Caki2 (cell line): ENCODE measurements at regions not wholly inside any gene's neighbourhood (a gene's known extent, or its start where the extent isn't known, plus 50 kb on each side); places are given as distances from the start of the nearest gene placed in this dataset.

Experiments used
- DNase-seq: peaks from one replicate; pipeline ENCODE4 v3.0.0-alpha.2; 2015; ENCODE audit warnings: low read depth
- in situ Hi-C: cut with HindIII; loops from 2 replicates; pipeline ENCODE4 v1.10.0; 2016; ENCODE audit warnings: low sequenced_read_pairs, low pct_unique_long_range_greater_than_20kb, mixed read lengths

DNA sequence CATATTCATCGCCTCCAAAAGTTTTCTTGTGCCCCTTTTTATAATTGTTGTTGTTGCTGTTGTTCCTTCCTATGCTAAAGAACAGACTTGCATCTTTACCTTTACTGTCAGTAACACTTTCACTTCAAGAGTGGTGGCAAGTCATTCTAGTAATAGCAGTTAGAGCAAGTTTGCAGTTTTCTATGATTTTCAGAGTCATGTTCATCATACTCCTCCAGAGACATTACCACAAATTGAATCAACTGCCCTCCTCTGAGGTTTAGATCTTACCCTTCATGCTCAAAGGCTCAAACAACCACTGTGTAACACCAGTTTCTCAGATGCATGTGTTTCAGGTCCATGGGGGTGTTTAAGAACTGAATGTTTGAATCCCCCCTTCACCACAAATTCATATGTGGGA lies 763.4 kb downstream of the LRFN5 start:
- DNase-seq: no peak
- in situ Hi-C loops: no loop called here

DNA sequence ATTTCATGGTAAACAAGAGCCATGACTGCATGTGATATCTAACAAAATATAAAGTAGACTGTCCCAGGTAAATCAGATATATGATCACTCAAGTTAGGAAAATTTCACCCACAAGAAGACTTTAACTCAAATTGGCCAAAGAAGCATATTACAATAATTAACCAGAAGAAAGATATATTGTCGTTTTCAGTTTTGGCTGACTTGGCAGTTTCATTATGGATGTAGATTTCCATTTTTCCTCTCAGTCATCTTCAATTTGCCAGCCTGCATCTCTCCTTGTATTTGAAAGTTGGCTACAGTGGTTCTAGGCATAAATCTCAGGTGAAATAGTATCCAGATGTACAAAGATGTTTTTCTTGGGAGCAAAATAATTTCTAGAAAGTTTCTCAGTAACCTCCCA lies 761.6 kb downstream of the LRFN5 start:
- in situ Hi-C loops: no loop called here

DNA sequence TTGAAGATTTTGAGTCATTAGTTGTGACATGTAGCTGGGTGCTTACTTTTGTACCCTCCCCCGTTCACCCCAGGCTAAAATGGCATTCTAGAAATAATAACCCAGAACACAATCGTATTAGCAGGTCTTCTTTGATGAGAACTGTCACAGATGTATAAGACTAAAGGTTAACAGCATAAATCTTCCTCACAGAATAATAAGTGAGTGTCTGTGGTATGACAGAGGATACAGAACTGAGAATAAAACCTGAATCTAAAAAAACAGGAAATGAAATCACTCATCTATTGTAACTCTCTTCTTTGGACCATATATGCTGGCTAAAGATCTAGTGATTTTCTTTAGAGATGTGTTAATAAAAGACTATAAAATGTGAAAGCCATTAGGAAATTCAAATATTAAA lies 746.6 kb downstream of the LRFN5 start:
- no peak for DNase-seq
- in situ Hi-C loops: no loop called here

More for the DNA sequence above, 761.6 kb downstream of the LRFN5 start:
- DNase-seq: no peak

DNA sequence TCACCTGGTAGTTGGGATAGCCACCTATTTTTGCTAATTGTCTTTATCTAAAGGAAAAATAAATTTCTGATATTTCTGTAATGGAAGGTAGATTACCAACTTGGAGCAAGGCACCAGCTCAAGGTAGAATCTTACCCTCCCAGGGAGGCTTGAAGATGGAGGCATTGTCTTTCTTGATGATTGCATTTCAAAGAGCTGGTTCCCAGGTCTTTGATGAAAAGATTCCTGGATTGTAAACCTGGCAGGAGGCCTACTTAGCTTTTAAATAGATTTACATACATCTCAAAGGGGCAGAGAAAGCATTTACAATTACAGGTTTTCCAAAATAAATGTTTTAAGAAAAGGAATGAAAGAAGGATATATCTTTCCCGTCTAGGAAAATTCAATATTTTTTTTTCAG lies 729.2 kb downstream of the LRFN5 start:
- no peak for DNase-seq
- in situ Hi-C loops: no loop called here

DNA sequence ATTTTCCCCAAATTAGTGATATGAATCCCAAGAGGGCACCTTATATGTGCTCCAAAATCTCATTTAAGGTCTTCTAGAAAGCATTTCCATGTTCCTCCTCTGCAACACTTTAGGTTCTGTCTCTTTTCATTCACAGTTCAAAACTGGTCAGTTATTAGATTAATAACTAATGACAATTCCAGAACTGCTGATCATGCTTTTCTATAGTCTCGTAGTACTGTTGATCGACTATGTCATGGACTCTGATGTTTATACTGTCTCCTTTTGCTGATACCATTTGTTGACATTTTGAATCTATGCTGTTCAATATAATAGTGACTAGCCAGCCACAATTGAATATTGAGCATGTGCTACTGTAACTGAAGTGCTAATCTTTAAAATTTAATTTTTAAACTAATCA lies 728.3 kb downstream of the LRFN5 start:
- DNase-seq: no peak
- in situ Hi-C loops: no loop called here

DNA sequence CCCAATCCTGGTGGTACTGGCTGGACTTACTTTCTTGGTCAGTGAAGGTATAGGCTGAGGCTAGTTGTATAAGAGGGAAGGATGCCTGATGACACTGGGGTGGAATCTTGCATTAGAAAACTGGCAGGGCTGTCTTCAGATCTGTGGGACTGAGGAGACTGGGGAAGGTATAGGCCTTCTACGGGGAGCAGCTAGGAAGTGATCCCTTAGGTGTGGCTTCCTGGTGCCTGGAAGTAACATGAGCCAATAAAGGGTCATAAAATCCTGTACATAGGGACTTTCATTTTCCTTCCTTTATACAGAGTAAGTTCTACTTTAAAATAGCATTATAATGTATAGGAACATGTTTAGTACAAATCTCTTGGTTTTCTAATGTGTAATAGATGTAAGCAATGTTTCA lies 716.8 kb downstream of the LRFN5 start:
- in situ Hi-C loops: no loop called here

DNA sequence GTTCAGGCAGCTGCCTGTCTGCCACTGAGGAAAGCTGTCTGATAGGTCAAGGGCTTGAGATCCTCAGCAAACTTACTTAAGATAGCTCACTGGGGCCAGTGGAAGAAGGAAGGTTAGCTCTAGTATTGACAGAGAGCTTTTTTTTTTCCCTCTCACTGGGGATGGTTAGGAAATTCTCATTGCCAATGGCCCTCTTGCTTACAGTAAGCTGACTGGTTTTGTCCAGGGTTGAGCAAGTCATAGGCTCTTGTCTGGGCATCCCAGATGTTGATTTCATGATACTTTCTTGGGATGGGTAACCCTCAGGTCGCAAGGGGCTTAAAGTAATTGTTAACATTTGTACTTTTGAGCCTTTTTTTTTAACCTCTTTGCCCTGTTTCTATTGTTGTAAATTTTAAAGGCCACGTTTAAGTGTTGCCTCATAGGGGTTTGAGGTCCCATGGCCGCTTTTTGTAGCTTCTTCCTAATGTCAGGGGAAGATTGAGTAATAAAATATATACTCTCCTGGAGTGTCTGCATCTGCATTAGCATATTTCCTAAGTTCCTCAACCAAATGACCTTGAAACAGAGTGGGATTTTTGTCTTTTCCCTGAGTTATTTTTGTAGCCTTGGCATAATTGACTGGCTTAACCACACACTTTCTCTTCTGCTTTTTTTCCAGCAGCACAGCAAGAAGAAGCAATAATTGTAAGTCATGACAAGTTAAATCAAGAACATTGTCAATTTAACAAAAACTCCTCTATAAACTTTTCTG lies 716.0 kb downstream of the LRFN5 start:
- in situ Hi-C loops: no loop called here
- no peak for DNase-seq

More for the DNA sequence above, 716.8 kb downstream of the LRFN5 start:
- DNase-seq: no peak

DNA sequence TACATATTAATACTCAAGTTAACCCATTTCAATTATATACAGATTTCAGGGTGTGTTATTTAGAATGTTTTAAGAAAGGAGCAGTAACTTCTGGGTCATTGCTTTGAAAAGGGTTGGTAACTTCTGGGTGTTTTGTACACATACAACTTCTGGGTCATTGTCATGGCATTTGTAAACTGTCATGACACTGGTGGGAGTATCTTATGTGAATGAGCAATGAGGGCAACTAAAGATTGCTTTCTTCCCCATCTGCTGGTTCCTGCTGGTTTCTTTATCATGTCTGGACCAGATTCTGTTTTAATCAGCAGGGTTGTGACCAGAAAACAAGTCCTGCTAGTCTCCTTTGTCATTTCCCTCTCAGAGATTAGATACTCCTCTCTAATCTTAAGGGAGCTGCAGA lies 713.3 kb downstream of the LRFN5 start:
- DNase-seq: no peak
- in situ Hi-C loops: no loop called here

DNA sequence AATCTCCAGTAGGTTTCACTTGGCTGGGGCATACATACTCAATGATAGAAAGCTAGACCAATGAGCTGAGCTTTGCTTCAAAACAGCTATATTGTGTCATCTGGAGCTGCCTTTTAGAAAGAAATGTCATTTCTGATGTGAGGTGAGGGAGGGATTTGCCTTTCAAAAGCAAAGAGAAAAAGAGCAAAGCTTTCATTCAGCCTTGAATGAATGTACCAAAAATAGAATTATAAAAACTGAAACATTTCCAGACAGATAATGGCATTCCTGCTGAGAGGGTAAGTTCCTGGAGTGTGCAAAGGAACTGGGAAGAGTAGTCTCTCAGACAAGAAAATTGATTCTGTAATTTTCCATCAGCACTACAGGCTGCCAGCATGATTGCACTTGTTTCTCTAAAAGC lies 710.0 kb downstream of the LRFN5 start:
- in situ Hi-C loops: no loop called here
- no peak for DNase-seq

DNA sequence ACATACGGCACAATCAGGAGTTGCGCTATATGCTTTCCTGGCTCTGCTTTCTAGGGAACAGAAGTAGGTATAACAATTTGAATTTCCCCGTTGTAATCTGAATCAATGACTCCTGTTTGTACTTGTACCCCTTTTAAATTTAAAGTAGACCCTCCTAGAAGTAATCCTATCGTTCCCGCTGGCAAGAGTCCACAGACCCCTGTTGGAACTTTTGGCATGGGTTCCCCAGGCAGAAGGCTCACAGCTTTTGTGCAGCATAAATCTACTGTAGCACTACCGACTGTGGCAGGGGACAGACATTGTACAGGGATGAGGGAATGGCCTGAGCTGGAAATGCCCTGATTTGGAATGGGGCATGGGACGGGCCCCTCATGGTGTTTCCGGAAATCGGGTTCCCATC lies 705.2 kb downstream of the LRFN5 start:
- in situ Hi-C loops: no loop called here
- no peak for DNase-seq

DNA sequence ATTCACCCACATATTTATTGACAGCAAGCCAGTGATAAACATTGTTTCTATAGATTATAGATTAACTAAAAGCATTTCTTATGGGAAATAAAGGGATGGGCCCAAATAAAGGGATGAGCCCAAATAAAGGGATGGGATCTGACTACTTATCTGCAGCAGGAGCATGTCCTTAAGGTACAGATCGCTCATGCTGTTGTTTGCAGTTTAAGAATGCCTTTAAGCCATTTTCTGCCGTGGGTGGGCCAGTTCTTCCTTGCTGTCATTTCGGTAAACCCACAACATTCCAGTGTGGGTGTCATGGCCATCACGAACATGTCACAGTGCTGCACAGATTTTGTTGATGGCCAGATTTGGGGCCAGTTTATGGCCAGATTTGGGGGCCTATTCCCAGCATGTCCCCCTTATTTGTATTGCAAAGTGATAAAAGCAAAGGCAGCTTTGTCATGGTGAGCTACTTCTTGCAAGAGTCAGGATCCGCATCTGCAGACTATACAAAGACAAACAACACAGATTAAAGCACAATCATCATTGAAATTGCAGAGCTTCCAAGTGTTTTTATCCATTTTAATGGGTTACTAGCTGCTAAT lies 700.7 kb downstream of the LRFN5 start:
- no peak for DNase-seq
- in situ Hi-C loops: no loop called here

DNA sequence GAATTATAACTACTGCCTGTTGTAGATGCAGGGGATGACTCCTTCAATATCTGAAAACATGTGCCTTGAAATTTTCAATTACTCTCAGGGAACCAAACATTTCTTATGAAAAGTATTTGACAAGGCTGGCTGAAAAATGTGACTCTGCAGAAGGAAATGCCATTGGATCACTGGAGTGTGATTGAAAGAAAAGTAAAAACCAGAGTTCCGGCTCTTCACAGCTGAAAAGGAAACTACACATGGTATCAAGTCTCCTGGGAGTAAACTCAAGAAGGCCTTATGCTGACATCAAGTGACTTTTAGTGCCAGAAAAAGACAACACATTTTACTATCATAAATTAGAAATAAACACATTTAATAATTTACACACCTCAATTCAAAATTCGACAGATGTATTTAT lies 693.0 kb downstream of the LRFN5 start:
- DNase-seq: no peak
- in situ Hi-C loops: no loop called here

DNA sequence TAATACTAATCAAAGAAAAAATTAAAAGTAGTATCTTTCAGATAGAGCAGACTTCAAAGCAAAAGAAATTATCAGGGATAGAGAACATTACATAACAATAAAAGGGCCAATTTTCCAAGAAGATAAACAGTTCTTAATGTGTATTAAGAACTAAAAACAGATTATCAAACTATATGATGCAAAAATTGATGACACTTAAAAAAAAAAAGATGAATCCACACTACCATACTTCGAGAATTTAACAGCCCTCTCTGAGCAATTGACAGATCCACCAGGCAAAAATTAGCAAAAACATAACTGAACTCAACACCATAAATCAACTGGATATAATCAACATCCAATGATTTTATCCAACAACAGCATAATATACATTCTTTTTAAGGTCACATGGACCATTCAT lies 686.5 kb downstream of the LRFN5 start:
- no peak for DNase-seq
- in situ Hi-C loops: no loop called here

DNA sequence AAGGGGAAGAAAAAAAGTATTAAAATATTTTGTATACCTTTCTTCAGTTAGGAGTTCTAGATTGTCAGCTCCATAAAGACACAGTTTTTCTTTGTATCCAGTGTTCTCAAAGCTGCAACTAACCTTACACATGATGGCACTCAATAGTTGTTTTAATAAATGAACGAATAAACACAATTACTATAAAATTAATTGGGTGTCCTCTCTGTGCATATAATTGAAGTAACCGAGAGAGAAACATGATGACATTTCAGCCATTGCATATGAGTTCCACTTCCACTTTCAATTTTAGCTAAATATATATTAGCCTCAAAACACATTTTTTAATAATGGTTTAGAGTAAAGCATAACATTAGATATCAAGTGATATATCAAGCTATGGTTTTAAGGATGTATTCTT lies 671.2 kb downstream of the LRFN5 start:
- in situ Hi-C loops: no loop called here
- DNase-seq: no peak

DNA sequence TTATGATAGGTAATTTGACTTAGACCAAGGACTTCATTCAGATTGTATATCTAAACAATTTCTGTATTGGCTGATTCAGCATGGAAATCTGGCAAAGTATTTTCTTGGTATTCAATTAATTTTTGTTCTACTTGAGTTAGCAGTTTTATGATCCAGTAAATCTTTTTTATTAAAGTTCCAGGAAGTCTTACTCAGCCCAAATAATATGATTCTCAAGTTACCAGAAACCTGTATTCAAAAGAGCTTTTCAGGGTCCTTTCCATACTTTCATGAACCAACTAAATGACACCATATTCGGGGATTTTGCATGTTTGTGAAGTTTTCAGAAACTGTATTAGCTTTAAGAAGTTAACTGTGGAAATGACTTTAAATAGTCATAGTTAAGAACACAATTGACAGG lies 662.6 kb downstream of the LRFN5 start:
- in situ Hi-C loops: no loop called here
- DNase-seq: no peak

DNA sequence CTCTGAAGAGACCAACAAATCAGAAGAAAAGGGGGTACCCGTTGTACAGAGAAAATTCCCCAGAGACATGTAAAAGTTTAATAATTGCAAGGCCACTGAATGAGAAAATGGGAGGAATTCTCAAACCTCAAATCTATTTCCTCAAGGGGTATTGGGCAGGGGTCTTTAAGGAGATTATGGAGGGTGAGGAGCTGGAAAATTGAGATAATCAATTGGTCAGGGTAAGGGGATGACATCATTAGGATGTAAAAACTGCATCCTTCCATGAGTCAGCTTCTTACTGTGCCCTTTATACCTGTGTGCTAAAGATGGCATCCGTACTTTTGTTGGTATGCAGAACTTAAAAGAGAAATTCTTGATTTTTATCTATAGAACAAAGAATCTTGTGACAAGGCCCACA lies 641.5 kb downstream of the LRFN5 start:
- in situ Hi-C loops: no loop called here
- no peak for DNase-seq

DNA sequence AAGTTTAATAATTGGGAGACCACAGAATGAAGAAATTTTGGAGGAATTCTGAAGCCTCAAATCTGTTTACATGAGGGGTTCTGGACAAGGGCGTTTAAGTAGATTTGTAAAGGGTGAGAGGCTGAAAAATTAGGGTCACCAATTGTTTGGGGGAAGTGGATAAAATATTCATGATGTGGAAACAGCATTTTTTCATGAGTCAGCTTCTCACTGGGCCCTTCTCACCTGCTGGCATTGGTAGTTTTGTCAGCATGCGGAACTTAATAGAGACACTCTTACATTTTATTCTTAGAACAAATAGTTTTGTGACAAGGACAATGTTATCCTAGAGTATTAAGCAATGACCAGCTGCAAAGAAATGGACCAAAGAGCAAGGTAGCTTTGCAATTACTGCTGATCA lies 634.4 kb downstream of the LRFN5 start:
- in situ Hi-C loops: no loop called here
- DNase-seq: no peak

DNA sequence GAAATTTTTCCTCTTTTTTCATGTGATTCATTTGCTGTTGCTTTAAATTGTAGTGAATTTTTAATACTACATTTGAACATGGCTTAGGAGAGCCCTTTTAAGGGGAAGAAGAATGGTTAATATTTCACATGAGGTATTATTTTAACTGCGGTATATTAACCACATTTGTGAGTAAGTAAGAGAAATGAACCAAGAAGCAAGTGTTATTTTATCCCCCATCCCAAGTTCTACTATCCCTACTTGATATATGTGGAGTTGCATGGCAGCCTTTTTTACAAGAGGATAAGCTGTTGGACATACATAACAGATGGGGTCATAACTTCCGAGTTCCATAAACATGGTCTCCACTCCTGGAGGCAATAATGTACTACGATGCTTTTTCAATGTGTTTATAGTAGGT lies 623.3 kb downstream of the LRFN5 start:
- in situ Hi-C loops: no loop called here
- peak; percentile 62 for DNase-seq

DNA sequence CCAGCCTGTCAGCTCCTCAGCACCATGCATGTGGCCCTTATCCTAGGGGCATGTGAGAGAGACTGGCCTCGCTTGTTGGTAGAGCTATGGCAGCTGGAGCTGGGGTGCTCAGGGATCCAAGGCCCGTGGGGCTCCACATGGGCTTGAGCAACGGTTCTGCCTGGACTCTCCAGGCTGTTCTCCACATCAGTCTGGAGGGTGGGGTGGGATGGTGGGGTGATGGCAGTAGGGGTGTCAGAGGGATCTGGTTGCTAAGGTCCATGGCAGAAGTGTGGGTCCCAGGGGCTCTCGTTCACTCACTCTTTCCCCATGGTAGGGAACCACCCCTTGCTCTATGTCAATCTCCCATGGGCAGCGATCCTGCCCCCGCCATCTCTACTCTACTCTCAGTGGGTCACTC lies 622.6 kb downstream of the LRFN5 start:
- DNase-seq: no peak
- in situ Hi-C loops: no loop called here

DNA sequence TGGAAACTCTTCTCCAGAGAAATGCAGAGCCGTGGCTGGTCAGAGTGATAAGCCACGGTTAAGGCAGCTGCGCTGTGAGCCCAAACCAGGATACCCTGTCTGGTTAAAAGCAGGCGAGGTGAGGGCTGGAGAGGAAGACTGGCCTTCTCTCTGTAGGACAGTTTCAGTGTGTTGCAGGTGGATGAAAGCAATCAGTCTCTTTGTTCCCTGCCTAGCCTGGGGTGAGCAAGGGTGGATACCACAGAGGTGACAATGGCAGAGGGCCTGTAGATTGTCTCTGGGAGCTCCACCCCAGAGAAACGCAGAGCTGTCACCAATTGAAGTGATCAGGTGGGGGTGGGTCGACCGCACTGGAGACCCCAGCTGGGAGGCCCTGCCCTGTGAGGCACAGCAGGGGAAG lies 621.9 kb downstream of the LRFN5 start:
- in situ Hi-C loops: no loop called here
- DNase-seq: no peak
